WERI-Rb-1 (cell line): ENCODE measurements at regions not wholly inside any gene's neighbourhood (a gene's known extent, or its start where the extent isn't known, plus 50 kb on each side); places are given as distances from the start of the nearest gene placed in this dataset.

Experiments
- DNase-seq: peaks from one replicate; pipeline ENCODE4 v3.0.0-alpha.2; 2020
- H3K27ac ChIP-seq: fragments of 250-450 bp; sonication (Bioruptor Pico); 2 replicates; pipeline ENCODE4 v1.5.1; 2020; ENCODE audit warnings: mild to moderate bottlenecking, moderate library complexity
- H3K27me3 ChIP-seq: fragments of 250-450 bp; sonication (Bioruptor Pico); 2 replicates; pipeline ENCODE4 v1.5.1; 2021; ENCODE audit warnings: mild to moderate bottlenecking, low read depth, moderate library complexity; ENCODE audit not compliant: insufficient read depth, severe bottlenecking
- H3K36me3 ChIP-seq: fragments of 250-450 bp; sonication (Bioruptor Pico); 2 replicates; pipeline ENCODE4 v1.5.1; 2020; ENCODE audit warnings: mild to moderate bottlenecking, moderate library complexity
- H3K4me3 ChIP-seq: 2 replicates; pipeline ENCODE4 v1.5.1; 2011; ENCODE audit warnings: low read depth, mild to moderate bottlenecking, control low read depth, low read length
- H3K9me3 ChIP-seq: fragments of 250-450 bp; sonication (Bioruptor Pico); 2 replicates; pipeline ENCODE4 v1.5.1; 2021; ENCODE audit warnings: mild to moderate bottlenecking, moderate library complexity; ENCODE audit not compliant: severe bottlenecking
- CTCF ChIP-seq: IDR thresholded peaks from 2 replicates; pipeline ENCODE4 v1.5.1; 2011; ENCODE audit warnings: low read depth, mild to moderate bottlenecking, control low read depth, inconsistent platforms, low read length

DNA sequence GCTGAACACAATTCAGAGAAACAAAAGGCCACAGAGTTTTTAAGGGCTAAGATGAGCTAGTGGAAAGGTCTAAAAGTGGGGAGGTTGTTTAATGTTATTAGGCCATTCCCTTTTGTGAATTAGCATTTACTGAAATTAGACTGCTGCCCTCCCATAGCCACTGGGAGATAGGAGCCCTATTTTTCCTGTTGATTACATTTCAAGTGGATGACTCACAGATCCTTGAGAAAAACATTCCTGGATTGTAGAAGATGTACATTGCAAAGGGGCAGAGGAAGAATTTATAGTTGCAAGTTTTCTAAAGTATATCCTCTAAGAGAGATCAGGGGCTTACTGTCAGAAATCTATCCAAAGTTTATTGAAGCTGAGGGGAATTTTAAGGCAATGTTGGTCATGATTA lies 367.1 kb upstream of the IZUMO3 start:
- Histone ChIP-seq H3K4me3 (no peak overlapping the region), H3K27me3 (peaks cover 20% of the 10 kb centered on the region), H3K9me3 (no peaks in the 10 kb centered on the region), H3K36me3 (no peaks in the 10 kb centered on the region), H3K27ac (no peak overlapping the region)
- no peak for DNase-seq
- TF ChIP-seq CTCF: no peak

DNA sequence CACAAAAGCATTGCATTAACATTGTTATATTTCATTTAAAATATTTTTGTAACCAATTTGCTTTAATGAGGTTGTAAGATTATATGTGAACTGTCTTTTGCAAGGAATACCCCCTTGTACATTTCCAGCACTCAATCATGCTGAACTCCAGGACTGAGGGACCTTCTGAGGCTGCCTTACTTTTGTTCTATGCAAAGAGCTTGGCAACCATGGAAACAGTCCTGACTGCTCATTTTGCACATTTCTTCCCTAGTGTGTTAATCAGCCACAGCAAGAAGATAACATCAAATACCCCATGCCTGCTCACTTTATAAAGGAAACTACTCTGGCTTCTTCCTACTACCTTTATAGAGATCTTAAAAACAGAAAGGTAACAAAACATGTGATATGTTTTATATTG lies 355.6 kb upstream of the IZUMO3 start:
- peaks cover 48% of the 10 kb centered on the region for H3K27me3 ChIP-seq
- no peak for DNase-seq
- H3K9me3 ChIP-seq: no peaks in the 10 kb centered on the region
- no peak overlapping the region for H3K27ac ChIP-seq
- no peaks in the 10 kb centered on the region for H3K36me3 ChIP-seq
- no peak for TF ChIP-seq CTCF
- H3K4me3 ChIP-seq: no peak overlapping the region

DNA sequence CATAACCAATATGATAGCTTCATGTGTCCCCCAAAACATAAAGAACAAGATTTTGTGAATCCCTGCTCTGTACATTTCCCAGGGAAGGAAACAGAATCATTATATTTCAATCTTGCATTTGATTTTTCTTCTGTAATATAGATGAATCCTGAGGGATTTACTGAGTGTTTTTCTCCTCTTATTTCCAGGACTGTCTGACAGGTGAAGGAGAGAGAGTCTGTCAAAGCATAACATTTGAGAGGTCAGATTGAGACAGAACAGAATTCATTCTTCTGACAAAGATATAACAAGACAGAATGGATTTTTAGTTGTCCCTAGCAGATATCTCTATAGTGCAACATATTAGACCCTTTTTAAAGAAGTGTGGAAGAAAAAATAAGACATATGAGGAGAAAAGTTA lies 354.5 kb upstream of the IZUMO3 start:
- no peak for DNase-seq
- no peak for TF ChIP-seq CTCF
- Histone ChIP-seq H3K36me3 (no peaks in the 10 kb centered on the region), H3K4me3 (no peak overlapping the region), H3K27me3 (peaks cover 48% of the 10 kb centered on the region), H3K27ac (no peak overlapping the region), H3K9me3 (no peaks in the 10 kb centered on the region)

GRCh38 chr9:24899463-24899862 lies 353.8 kb upstream of the IZUMO3 start:
- DNase-seq: no peak
- Histone ChIP-seq H3K4me3 (no peak overlapping the region), H3K36me3 (no peaks in the 10 kb centered on the region), H3K27me3 (peaks cover 48% of the 10 kb centered on the region), H3K9me3 (no peaks in the 10 kb centered on the region), H3K27ac (no peak overlapping the region)
- TF ChIP-seq CTCF: no peak

DNA sequence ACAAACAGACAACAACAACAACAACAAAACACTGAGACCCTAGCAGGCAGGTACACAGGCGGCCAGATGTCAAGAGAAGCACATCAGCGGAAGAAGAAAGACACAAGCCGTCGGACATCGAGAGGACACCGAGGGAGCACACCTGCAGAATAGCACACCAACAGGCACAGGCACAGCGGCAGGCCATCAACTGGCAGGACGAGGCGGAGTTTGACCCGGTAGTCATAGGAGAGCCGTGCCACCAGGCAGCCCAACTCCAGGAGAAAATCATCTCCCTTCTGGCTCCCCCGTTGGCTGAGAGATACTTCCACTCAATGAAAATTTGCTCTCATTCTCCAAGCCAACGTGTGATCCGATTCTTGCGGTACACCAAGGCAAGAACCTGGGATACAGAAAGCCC lies 352.1 kb upstream of the IZUMO3 start:
- no peaks in the 10 kb centered on the region for H3K36me3 ChIP-seq
- no peaks in the 10 kb centered on the region for H3K9me3 ChIP-seq
- peaks cover 40% of the 10 kb centered on the region for H3K27me3 ChIP-seq
- DNase-seq: no peak
- H3K27ac ChIP-seq: no peak overlapping the region
- TF ChIP-seq CTCF: no peak
- H3K4me3 ChIP-seq: no peak overlapping the region

GRCh38 chr9:24881361-24881760 lies 335.7 kb upstream of the IZUMO3 start:
- no peak for TF ChIP-seq CTCF
- H3K4me3 ChIP-seq: no peak overlapping the region
- no peaks in the 10 kb centered on the region for H3K9me3 ChIP-seq
- no peak for DNase-seq
- H3K27me3 ChIP-seq: peaks cover 21% of the 10 kb centered on the region
- H3K27ac ChIP-seq: no peak overlapping the region
- H3K36me3 ChIP-seq: no peaks in the 10 kb centered on the region
